Endothelial cell of umbilical vein (primary cell): ENCODE measurements at regions not wholly inside any gene's neighbourhood (a gene's known extent, or its start where the extent isn't known, plus 50 kb on each side); places are given as distances from the start of the nearest gene placed in this dataset.

Experiments used
- BruUV-seq: library from RNA; stranded (reverse); fragments of 400-500 nt; replicated peaks from 2 replicates; lab custom pipeline; 2021; lab: Mats Ljungman, UMichigan
- CTCF ChIA-PET: fragments of 300-600, 350-600 bp; sonication (Branson Sonifier 250); formaldehyde crosslinking; loops from one replicate; lab custom pipeline; 2021; ENCODE audit warnings: antibody characterized with exemption, inconsistent platforms; lab: Charles Lee
- POLR2A ChIA-PET: fragments of 300-600, 350-600 bp; sonication (Branson Sonifier 250); formaldehyde crosslinking; loops from one replicate; lab custom pipeline; 2021; ENCODE audit warnings: antibody characterized with exemption, inconsistent platforms; lab: Charles Lee
- DNase-seq: peaks from one replicate; pipeline ENCODE4 v3.0.0-alpha.2; 2011; ENCODE audit warnings: low read depth, low spot score
- FAIRE-seq: peaks from 2 replicates; lab custom pipeline; 2011; peaks lifted over from hg19 to GRCh38; lab: Jason Lieb, UNC
- H2AFZ ChIP-seq: 2 replicates; pipeline ENCODE4 v1.6.0; 2012; ENCODE audit warnings: low read depth, low read length, control low read depth, inconsistent platforms
- H3K27ac ChIP-seq: 2 replicates; pipeline ENCODE4 v1.5.1; 2011; ENCODE audit warnings: low read depth, mild to moderate bottlenecking, control low read depth, low read length, moderate library complexity; ENCODE audit not compliant: insufficient read depth
- H3K27me3 ChIP-seq, 2 experiments: 2 replicates each; pipeline versions ENCODE4 v1.6.0 to v1.6.1; 2011; ENCODE audit warnings: low read length in 2 of 2, mixed read lengths in 1 of 2; ENCODE audit not compliant: control insufficient read depth in 2 of 2, insufficient read depth in 2 of 2
- H3K36me3 ChIP-seq, 2 experiments: 2 replicates in 1 of 2; 3 replicates in 1 of 2; pipeline ENCODE4 v1.5.1; 2011; ENCODE audit warnings: low read length in 2 of 2, mild to moderate bottlenecking in 1 of 2, moderate library complexity in 1 of 2; ENCODE audit not compliant: control insufficient read depth in 2 of 2, insufficient read depth in 2 of 2; ENCODE audit errors: extremely low read depth in 1 of 2
- H3K4me1 ChIP-seq: 3 replicates; pipeline ENCODE4 v1.5.1; 2011; ENCODE audit warnings: mild to moderate bottlenecking, low read length; ENCODE audit not compliant: control insufficient read depth, insufficient read depth; ENCODE audit errors: extremely low read depth
- H3K4me2 ChIP-seq: 2 replicates; pipeline ENCODE4 v1.6.1; 2011; ENCODE audit warnings: low read length, control low read depth, mixed read lengths; ENCODE audit not compliant: insufficient read depth
- H3K4me3 ChIP-seq, 3 experiments: fragments of 200-600 bp in 1 of 3; sonication (generic), shearing (Covaris generic) in 1 of 3; replicated peaks in 1 of 3; 2 replicates each; pipeline ENCODE4 v1.5.1; 2011 to 2016; ENCODE audit warnings: control low read depth in 3 of 3, low read length in 3 of 3, mild to moderate bottlenecking in 2 of 3, inconsistent platforms in 1 of 3, low read depth in 1 of 3, moderate library complexity in 1 of 3; ENCODE audit not compliant: insufficient read depth in 1 of 3
- H3K79me2 ChIP-seq: 2 replicates; pipeline ENCODE4 v1.6.0; 2012; ENCODE audit warnings: low read length, inconsistent platforms; ENCODE audit not compliant: control insufficient read depth, insufficient read depth
- H3K9ac ChIP-seq: replicated peaks from 2 replicates; pipeline ENCODE3; 2011; ENCODE audit warnings: low read length, control low read depth; ENCODE audit not compliant: insufficient read depth; ENCODE audit errors: extremely low read depth
- H3K9me1 ChIP-seq: replicated peaks from 3 replicates; pipeline ENCODE4 v1.6.0; 2011; ENCODE audit warnings: mild to moderate bottlenecking, low read length; ENCODE audit not compliant: control insufficient read depth, insufficient read depth; ENCODE audit errors: extremely low read depth
- H3K9me3 ChIP-seq: replicated peaks from 2 replicates; pipeline ENCODE4 v1.5.1; 2012; ENCODE audit warnings: low read length, inconsistent platforms; ENCODE audit not compliant: control insufficient read depth, insufficient read depth
- H4K20me1 ChIP-seq: replicated peaks from 2 replicates; pipeline ENCODE3; 2011; ENCODE audit warnings: mild to moderate bottlenecking, low read length; ENCODE audit not compliant: control insufficient read depth, insufficient read depth; ENCODE audit errors: extremely low read depth
- CTCF ChIP-seq, 2 donors: IDR thresholded peaks; 1 replicate in 1 of 2; 2 replicates in 1 of 2; pipeline ENCODE4 v1.5.1; 2011; ENCODE audit warnings: low read length in 2 of 2, mild to moderate bottlenecking in 2 of 2, moderate library complexity in 2 of 2, control low read depth in 1 of 2, inconsistent platforms in 1 of 2, low read depth in 1 of 2; ENCODE audit not compliant: insufficient read depth in 1 of 2; ENCODE audit errors: extremely low read depth in 1 of 2
- EZH2 ChIP-seq: IDR thresholded peaks from 2 replicates; pipeline ENCODE4 v1.6.1; 2012; ENCODE audit warnings: borderline replicate concordance, low read depth, mild to moderate bottlenecking, moderate library complexity, low read length, inconsistent platforms; ENCODE audit not compliant: severe bottlenecking
- FOS ChIP-seq: IDR thresholded peaks from 2 replicates; pipeline ENCODE4 v1.6.1; 2011; ENCODE audit warnings: mild to moderate bottlenecking, low read length, moderate library complexity, borderline replicate concordance; ENCODE audit not compliant: insufficient read depth
- GATA2 ChIP-seq: IDR thresholded peaks from 2 replicates; pipeline ENCODE4 v1.7.0; 2011; ENCODE audit warnings: low read depth, mild to moderate bottlenecking, moderate library complexity, mixed read lengths, low read length; ENCODE audit not compliant: insufficient read length, insufficient read depth
- JUN ChIP-seq: IDR thresholded peaks from 2 replicates; pipeline ENCODE4 v1.6.1; 2011; ENCODE audit warnings: borderline replicate concordance, low read depth; ENCODE audit not compliant: insufficient read length, insufficient read depth
- MAX ChIP-seq: IDR thresholded peaks from 2 replicates; pipeline ENCODE4 v1.6.1; 2011; ENCODE audit not compliant: insufficient read depth, insufficient read length
- MYC ChIP-seq: IDR thresholded peaks from one replicate; pipeline ENCODE4 v1.6.1; 2011; ENCODE audit warnings: mild to moderate bottlenecking, low read depth, low read length
- POLR2A ChIP-seq: IDR thresholded peaks from 2 replicates; pipeline ENCODE4 v1.6.1; 2012; ENCODE audit warnings: low read depth, mild to moderate bottlenecking, control low read depth, low read length
- POLR2AphosphoS5 ChIP-seq: IDR thresholded peaks from 2 replicates; pipeline ENCODE4 v1.6.1; 2012; ENCODE audit warnings: low read depth, mild to moderate bottlenecking, control low read depth, low read length, moderate library complexity; ENCODE audit not compliant: insufficient read depth
- dilution Hi-C: fragments of 300-500 bp; cut with MboI; formaldehyde crosslinking; loops from one replicate; pipeline ENCODE4 v1.15.0; 2019; ENCODE audit warnings: low sequenced_read_pairs; ENCODE audit not compliant: extremely low pct_ligation_motif_present
- intact Hi-C: fragments of 100-400 bp; cut with micrococcal nuclease; formaldehyde crosslinking; loops from one replicate; pipeline ENCODE4 v1.10.0; 2022

GRCh38 chr14:23863836-23864235 lies 89.7 kb upstream of the DHRS4 start:
- TF ChIP-seq CTCF (IDR thresholded peaks at IDR 0.05; ENCODE audit: extremely low read depth in 1 of 2, insufficient read depth in 1 of 2, low read depth in 1 of 2, low read length in 2 of 2) (no peak), FOS (no peak), GATA2 (no peak), POLR2AphosphoS5 (no peak), POLR2A (no peak), EZH2 (no peak), JUN (no peak), MYC (no peak), MAX (no peak)
- H3K4me1 ChIP-seq: peaks cover 6% of the 10 kb centered on the region
- H3K9ac ChIP-seq: no peak overlapping the region
- intact Hi-C loops (no loop called here), dilution Hi-C loops (no loop called here)
- FAIRE-seq (no peak), DNase-seq (no peak)
- no peaks in the 10 kb centered on the region for H3K36me3 ChIP-seq
- no peaks in the 10 kb centered on the region for H3K79me2 ChIP-seq
- no peak overlapping the region for H2AFZ ChIP-seq
- ChIA-PET CTCF (no interaction called here), POLR2A (no interaction called here)
- H3K4me3 ChIP-seq: no peak overlapping the region
- H3K27me3 ChIP-seq: peaks cover 2 to 3% of the 10 kb centered on the region in 2 experiments
- no peak overlapping the region for H3K4me2 ChIP-seq
- no peaks in the 10 kb centered on the region for H3K9me3 ChIP-seq
- H4K20me1 ChIP-seq: no peaks in the 10 kb centered on the region
- H3K9me1 ChIP-seq: no peaks in the 10 kb centered on the region
- no peak overlapping the region for H3K27ac ChIP-seq
- BruUV-seq: no TSS peak
